GM13976 (cell line): ENCODE measurements at regions not wholly inside any gene's neighbourhood (a gene's known extent, or its start where the extent isn't known, plus 50 kb on each side); places are given as distances from the start of the nearest gene placed in this dataset.

Source experiments
- DNase-seq: peaks from one replicate; pipeline ENCODE4 v3.0.0; 2012; ENCODE audit warnings: low spot score
- in situ Hi-C: fragments of 300-500 bp; cut with MboI; formaldehyde crosslinking; loops from one replicate; pipeline ENCODE4 v1.12.0; 2022; ENCODE audit warnings: low sequenced_read_pairs, mixed read lengths, inconsistent platforms; ENCODE audit not compliant: unreplicated experiment
- TF ChIP-seq, protein P1 (sequence below): IDR thresholded peaks from 2 replicates; pipeline ENCODE4 v1.5.1; 2012; ENCODE audit warnings: borderline replicate concordance, mild to moderate bottlenecking; ENCODE audit not compliant: insufficient read depth; ENCODE audit errors: extremely low read depth, missing control alignments, control extremely low read depth

DNA sequence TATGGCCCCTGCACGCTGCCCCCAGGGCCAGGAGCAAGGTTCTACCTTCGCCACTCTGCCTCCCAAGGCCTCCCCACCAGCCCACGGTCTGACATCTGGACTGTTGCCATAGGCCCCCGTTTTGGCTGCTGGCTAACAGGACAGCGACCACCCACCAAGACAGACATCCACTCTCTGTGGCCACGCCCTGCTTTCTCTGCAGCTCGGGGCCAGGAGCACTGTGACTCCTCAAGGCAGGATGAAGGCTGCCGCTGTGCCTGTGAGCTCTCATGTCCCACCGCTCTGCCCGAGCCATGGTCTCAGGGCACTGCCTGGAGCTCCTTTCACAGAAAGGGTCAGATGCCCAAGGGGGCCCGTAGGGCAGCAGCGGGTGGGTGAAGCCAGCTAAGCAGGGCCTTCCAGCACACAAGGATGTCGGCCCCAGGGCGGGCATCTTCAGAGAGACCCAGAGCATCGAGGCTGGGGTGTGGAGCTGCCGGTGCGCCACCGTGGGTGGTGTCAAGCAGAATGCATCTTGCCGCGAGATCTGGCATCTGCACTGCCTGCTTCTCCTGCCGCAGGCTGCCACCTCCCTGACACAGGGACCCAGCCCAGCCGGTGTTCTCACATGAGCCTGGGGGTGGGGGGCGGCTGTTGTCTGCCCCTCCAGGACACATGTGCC lies 92.2 kb upstream of the ADAMTS2 start:
- in situ Hi-C loops: no loop called here
- TF ChIP-seq, protein P1, sequence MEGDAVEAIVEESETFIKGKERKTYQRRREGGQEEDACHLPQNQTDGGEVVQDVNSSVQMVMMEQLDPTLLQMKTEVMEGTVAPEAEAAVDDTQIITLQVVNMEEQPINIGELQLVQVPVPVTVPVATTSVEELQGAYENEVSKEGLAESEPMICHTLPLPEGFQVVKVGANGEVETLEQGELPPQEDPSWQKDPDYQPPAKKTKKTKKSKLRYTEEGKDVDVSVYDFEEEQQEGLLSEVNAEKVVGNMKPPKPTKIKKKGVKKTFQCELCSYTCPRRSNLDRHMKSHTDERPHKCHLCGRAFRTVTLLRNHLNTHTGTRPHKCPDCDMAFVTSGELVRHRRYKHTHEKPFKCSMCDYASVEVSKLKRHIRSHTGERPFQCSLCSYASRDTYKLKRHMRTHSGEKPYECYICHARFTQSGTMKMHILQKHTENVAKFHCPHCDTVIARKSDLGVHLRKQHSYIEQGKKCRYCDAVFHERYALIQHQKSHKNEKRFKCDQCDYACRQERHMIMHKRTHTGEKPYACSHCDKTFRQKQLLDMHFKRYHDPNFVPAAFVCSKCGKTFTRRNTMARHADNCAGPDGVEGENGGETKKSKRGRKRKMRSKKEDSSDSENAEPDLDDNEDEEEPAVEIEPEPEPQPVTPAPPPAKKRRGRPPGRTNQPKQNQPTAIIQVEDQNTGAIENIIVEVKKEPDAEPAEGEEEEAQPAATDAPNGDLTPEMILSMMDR: no peak
- no peak for DNase-seq

DNA sequence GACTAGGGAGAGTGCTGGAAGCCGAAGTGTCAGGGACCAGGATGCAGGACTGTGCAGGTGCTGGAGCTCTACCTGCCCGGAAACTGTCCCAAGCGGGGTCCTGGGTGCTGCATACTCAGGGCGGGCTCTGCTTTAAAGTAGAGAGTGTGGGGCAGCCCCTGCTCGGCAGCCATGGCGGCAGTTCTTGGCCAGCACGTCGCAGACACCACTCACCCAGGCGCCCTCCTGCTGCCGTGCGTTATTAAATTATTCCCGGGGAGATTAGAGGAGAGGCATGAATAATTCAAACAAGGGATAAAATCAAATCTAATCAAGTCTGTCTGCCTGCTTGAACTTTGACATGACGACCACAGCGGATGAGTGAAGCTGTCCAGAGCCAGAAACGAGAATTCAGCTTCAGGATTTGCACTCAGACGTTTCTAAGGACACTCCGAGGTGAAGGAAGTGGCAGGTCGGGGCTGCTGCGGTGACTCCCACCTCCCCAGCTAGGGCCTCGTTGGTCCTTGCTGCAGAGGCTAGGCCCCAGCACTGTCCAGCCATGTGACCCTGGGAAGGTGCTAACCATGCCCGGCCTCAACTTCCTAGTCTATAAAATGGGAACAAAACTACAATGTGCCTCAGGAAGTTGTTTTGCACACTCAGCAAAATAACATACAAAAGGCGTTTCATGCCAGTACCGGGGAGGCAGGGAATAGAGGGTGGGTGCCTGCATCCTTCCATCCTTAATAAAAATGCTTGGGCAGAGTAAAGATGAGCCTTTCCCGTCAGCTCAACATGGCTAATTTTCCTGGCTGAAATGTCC lies 91.3 kb upstream of the ADAMTS2 start:
- in situ Hi-C loops: no loop called here

DNA sequence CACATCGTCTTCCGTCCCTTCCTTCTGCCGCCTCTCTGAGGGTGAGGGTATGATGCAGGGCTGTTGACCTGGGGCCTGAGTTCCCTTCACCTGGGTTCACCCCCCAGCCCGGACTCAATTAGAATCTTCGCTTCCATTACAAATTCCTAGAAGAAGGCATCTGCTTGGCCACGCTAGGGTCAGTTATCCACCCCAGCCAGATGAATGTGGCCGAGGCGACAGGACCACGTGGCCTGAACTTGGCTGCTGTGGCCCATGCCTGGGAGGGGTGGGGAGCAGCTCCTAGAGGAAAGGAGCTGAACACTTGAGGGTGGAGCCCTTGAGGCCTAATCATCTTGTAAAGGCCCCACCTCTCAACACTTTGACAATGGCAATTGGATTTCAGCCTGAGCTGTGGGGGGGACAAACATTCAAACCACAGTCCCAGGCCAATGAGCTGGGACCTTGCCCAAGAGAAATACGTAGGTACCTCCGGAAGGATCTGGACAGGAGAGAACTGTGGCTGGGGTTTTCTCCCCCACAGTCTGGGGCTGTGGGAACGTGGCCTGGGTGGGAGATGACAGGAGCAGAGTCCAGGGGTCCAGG lies 90.6 kb upstream of the ADAMTS2 start:
- DNase-seq: no peak
- TF ChIP-seq, protein P1: no peak
- in situ Hi-C loops: no loop called here

More for the DNA sequence above, 91.3 kb upstream of the ADAMTS2 start:
- no peak for DNase-seq
- TF ChIP-seq, protein P1: no peak

DNA sequence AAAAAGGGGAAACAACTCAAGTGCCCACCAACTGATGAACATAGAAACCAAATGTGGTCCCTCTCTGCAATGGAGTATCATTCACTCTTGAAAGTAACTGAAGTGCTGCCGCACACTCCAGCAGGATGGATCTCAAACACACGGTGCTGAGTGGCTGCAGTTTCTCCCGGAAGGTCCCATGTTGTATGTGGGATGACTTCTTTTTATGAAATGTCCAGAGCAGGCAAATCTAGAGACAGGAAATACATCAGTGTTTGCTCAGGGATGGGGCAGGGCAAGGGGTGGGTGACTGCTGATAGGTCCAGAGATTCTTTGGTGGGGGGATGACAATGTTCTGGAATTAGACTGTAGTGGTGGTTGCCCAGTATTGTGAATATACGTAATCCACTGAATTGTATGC lies 89.9 kb upstream of the ADAMTS2 start:
- TF ChIP-seq, protein P1: no peak
- in situ Hi-C loops: no loop called here
- no peak for DNase-seq

DNA sequence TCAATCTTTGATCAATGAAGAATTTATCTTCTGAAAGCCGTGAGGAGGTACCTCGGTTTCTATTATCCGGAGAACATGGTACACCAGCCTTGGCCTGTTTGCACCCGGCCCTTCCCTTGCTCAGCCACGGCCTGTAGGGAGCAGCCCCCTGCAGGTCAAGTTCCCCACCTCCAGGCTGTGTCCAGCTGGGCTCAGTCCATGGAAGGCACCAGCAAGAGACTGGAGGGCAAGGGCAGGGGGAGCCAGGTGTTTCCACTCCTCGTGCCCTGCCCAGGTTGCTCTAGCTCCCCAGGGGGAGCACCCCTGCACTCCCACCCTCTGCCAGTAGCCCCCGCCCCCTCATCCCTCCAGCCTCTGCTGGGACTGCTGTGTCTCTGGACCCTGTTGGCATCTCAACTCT lies 87.3 kb upstream of the ADAMTS2 start:
- TF ChIP-seq, protein P1: no peak
- DNase-seq: no peak
- in situ Hi-C loops: no loop called here

DNA sequence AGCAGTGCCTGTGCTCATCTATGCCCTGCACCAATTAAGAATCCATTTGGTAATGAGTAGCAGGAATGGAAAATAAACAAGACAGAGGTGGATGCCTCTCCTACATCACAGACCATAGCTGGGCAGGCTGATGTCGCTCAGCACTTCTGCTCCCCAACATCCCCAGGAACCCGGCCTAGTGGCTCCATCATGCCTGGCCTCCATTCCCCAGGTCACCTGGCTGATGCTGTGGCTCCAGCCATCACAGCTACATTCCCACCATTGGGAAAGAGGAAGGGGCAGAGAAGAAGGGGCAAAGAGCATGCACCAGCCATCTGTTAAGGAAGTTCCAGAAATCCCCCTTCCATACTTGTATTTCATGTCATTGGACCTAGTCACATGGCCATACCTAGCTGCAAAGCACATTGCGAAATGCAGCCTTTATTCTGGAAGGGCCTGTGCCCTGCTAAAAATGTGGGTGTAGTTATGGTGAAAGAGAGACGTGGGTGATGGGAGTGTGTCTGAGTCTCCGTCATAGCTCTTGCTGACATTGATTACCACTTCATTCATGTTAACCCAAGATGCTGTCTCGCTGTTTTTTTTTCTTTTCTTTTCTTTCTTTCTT lies 86.1 kb upstream of the ADAMTS2 start:
- in situ Hi-C loops: no loop called here
- TF ChIP-seq, protein P1: no peak
- DNase-seq: no peak
